ENCODE measurements at regions not wholly inside any gene's neighbourhood (a gene's known extent, or its start where the extent isn't known, plus 50 kb on each side); places are given as distances from the start of the nearest gene placed in this dataset.

GRCh38 chr10:92757066-92757710, 67.4 kb downstream of the HHEX start:
- TF ChIP-seq NFRKB (IDR thresholded peaks at IDR 0.05), result no peak
- TF ChIP-seq TARDBP (IDR thresholded peaks at IDR 0.05), result no peak
- no peak for TF ChIP-seq ELF4 (IDR thresholded peaks at IDR 0.05)
- no peak for TF ChIP-seq HDGF (IDR thresholded peaks at IDR 0.05; ENCODE audit: borderline replicate concordance)
- no peak for TF ChIP-seq FOXM1 (IDR thresholded peaks at IDR 0.05; ENCODE audit: borderline replicate concordance)
- TF ChIP-seq FOXK2 (IDR thresholded peaks at IDR 0.05), result no peak
